SK-N-SH (cell line): ENCODE measurements at regions not wholly inside any gene's neighbourhood (a gene's known extent, or its start where the extent isn't known, plus 50 kb on each side); places are given as distances from the start of the nearest gene placed in this dataset.

Experiments used
- CTCF ChIA-PET: fragments of 300-600, 350-600 bp; formaldehyde crosslinking; extraction: SDS; loops from one replicate; lab custom pipeline; 2021; lab: Yijun Ruan, JAX
- POLR2A ChIA-PET: fragments of 350-600 bp; sonication (Branson Sonifier 250); formaldehyde crosslinking; extraction: SDS; loops from one replicate; lab custom pipeline; 2020; ENCODE audit warnings: antibody characterized with exemption, inconsistent platforms; lab: Yijun Ruan, JAX
- DNase-seq: peaks from one replicate; pipeline ENCODE4 v3.0.0; 2012
- H2AFZ ChIP-seq: fragments of 200-600 bp; sonication (generic); 2 replicates; pipeline ENCODE4 v1.8.1; 2016; ENCODE audit warnings: antibody characterized with exemption, mild to moderate bottlenecking, low read depth
- H3F3A ChIP-seq: fragments of 200-600 bp; sonication (generic); replicated peaks from 2 replicates; pipeline ENCODE3; 2016; ENCODE audit warnings: antibody characterized with exemption, mild to moderate bottlenecking; ENCODE audit not compliant: insufficient read depth
- H3K27ac ChIP-seq, 2 experiments: fragments of 200-500 bp in 1 of 2; fragments of 200-600 bp in 1 of 2; sonication (Bioruptor generic) in 1 of 2; sonication (generic), shearing (Covaris generic) in 1 of 2; 2 replicates each; pipeline versions ENCODE4 v1.5.1 to v1.6.1; 2014 to 2016; ENCODE audit warnings: low read depth in 2 of 2, inconsistent platforms in 1 of 2, low read length in 1 of 2, mild to moderate bottlenecking in 1 of 2, mixed read lengths in 1 of 2
- H3K27me3 ChIP-seq: fragments of 200-600 bp; sonication (generic), shearing (Covaris generic); 2 replicates; pipeline ENCODE4 v1.6.1; 2016; ENCODE audit warnings: mixed run types; ENCODE audit not compliant: insufficient read depth
- H3K36me3 ChIP-seq, 2 experiments: fragments of 200-500 bp in 1 of 2; fragments of 200-600 bp in 1 of 2; sonication (Bioruptor generic) in 1 of 2; sonication (generic) in 1 of 2; replicated peaks in 1 of 2; 2 replicates each; pipeline versions ENCODE3 to v1.5.1; 2014 to 2016; ENCODE audit warnings: low read length in 1 of 2, mild to moderate bottlenecking in 1 of 2; ENCODE audit not compliant: insufficient read depth in 2 of 2, control insufficient read depth in 1 of 2
- H3K4me1 ChIP-seq, 2 experiments: fragments of 200-500 bp in 1 of 2; fragments of 200-600 bp in 1 of 2; sonication (Bioruptor generic) in 1 of 2; sonication (generic), shearing (Covaris generic) in 1 of 2; 2 replicates each; pipeline versions ENCODE4 v1.5.1 to v1.6.1; 2014 to 2016; ENCODE audit warnings: low read depth in 1 of 2, low read length in 1 of 2, mixed run types in 1 of 2; ENCODE audit not compliant: insufficient read depth in 2 of 2, control insufficient read depth in 1 of 2
- H3K4me2 ChIP-seq: fragments of 200-600 bp; sonication (generic), shearing (Covaris generic); 2 replicates; pipeline ENCODE4 v1.6.1; 2017; ENCODE audit warnings: mixed run types
- H3K4me3 ChIP-seq, 2 experiments: fragments of 200-500 bp in 1 of 2; fragments of 200-600 bp in 1 of 2; sonication (Bioruptor generic) in 1 of 2; sonication (generic), shearing (Covaris generic) in 1 of 2; 2 replicates each; pipeline versions ENCODE4 v1.5.1 to v1.8.1; 2014 to 2016; ENCODE audit warnings: low read depth in 2 of 2, inconsistent platforms in 1 of 2, low read length in 1 of 2, mild to moderate bottlenecking in 1 of 2, mixed read lengths in 1 of 2, moderate library complexity in 1 of 2
- H3K79me2 ChIP-seq: fragments of 200-600 bp; sonication (generic); 2 replicates; pipeline ENCODE4 v1.8.1; 2017; ENCODE audit warnings: mild to moderate bottlenecking; ENCODE audit not compliant: insufficient read depth
- H3K9ac ChIP-seq: fragments of 200-600 bp; sonication (generic); 2 replicates; pipeline ENCODE4 v1.6.1; 2017; ENCODE audit warnings: mixed run types
- H3K9me2 ChIP-seq: fragments of 200-600 bp; sonication (generic); 2 replicates; pipeline ENCODE4 v1.6.1; 2017; ENCODE audit warnings: mixed run types
- H3K9me3 ChIP-seq: fragments of 200-600 bp; sonication (generic); 2 replicates; pipeline ENCODE4 v1.6.1; 2017; ENCODE audit warnings: mixed run types, mild to moderate bottlenecking, moderate library complexity
- H4K20me1 ChIP-seq: fragments of 200-600 bp; sonication (generic); 2 replicates; pipeline ENCODE4 v1.6.1; 2017; ENCODE audit warnings: mild to moderate bottlenecking, mixed run types; ENCODE audit not compliant: insufficient read depth
- CHD2 ChIP-seq: fragments of 150-350 bp; IDR thresholded peaks from 2 replicates; pipeline ENCODE4 v1.6.1; 2018; ENCODE audit warnings: low read length; ENCODE audit not compliant: partially characterized antibody
- EP300 ChIP-seq, 2 experiments: IDR thresholded peaks; 2 replicates each; pipeline versions ENCODE4 v1.4.0 to v1.6.1; 2012; ENCODE audit warnings: borderline replicate concordance in 1 of 2, low read depth in 1 of 2, low read length in 1 of 2
- GABPA ChIP-seq: IDR thresholded peaks from 2 replicates; pipeline ENCODE4 v1.4.0; 2012; ENCODE audit warnings: low read depth, mild to moderate bottlenecking
- IRF3 ChIP-seq: fragments of 150-350 bp; IDR thresholded peaks from 2 replicates; pipeline ENCODE4 v1.6.1; 2016; ENCODE audit warnings: mild to moderate bottlenecking, low read depth, low read length
- MEF2A ChIP-seq: IDR thresholded peaks from 2 replicates; pipeline ENCODE4 v1.4.0; 2012; ENCODE audit warnings: low read depth, borderline replicate concordance
- MXI1 ChIP-seq: IDR thresholded peaks from 2 replicates; pipeline ENCODE4 v1.6.1; 2012; ENCODE audit warnings: mild to moderate bottlenecking, low read depth, low read length, improper control_type of control experiment
- NRF1 ChIP-seq: IDR thresholded peaks from 2 replicates; pipeline ENCODE4 v1.6.1; 2012; ENCODE audit warnings: low read depth, mild to moderate bottlenecking, low read length
- RCOR1 ChIP-seq: fragments of 150-350 bp; IDR thresholded peaks from 2 replicates; pipeline ENCODE4 v1.6.1; 2017; ENCODE audit warnings: antibody characterized with exemption, low read length
- SIN3A ChIP-seq: IDR thresholded peaks from 2 replicates; pipeline ENCODE4 v1.6.1; 2012; ENCODE audit warnings: low read depth, mild to moderate bottlenecking, low read length, moderate library complexity, borderline replicate concordance
- TAF1 ChIP-seq: IDR thresholded peaks from 2 replicates; pipeline ENCODE4 v1.6.1; 2012; ENCODE audit warnings: low read depth, mild to moderate bottlenecking, low read length, moderate library complexity, borderline replicate concordance
- TCF12 ChIP-seq: IDR thresholded peaks from 2 replicates; pipeline ENCODE4 v1.4.0; 2012
- TEAD4 ChIP-seq: IDR thresholded peaks from 2 replicates; pipeline ENCODE4 v1.4.0; 2012; ENCODE audit warnings: mild to moderate bottlenecking, borderline replicate concordance; ENCODE audit not compliant: insufficient read depth
- USF1 ChIP-seq: IDR thresholded peaks from 2 replicates; pipeline ENCODE4 v1.4.0; 2012; ENCODE audit warnings: low read depth, borderline replicate concordance
- YY1 ChIP-seq: IDR thresholded peaks from 2 replicates; pipeline ENCODE4 v1.4.0; 2012; ENCODE audit warnings: low read depth, mild to moderate bottlenecking
- WGBS: methylation state at CpG from one replicate; pipeline ENCODE4 v1.1.6; 2017; ENCODE audit warnings: low lambda C conversion rate; 5-methylcytosine and 5-hydroxymethylcytosine counted together
- TF ChIP-seq, protein P1 (sequence below): IDR thresholded peaks from 2 replicates; pipeline ENCODE4 v1.4.0; 2012; ENCODE audit warnings: low read depth

DNA sequence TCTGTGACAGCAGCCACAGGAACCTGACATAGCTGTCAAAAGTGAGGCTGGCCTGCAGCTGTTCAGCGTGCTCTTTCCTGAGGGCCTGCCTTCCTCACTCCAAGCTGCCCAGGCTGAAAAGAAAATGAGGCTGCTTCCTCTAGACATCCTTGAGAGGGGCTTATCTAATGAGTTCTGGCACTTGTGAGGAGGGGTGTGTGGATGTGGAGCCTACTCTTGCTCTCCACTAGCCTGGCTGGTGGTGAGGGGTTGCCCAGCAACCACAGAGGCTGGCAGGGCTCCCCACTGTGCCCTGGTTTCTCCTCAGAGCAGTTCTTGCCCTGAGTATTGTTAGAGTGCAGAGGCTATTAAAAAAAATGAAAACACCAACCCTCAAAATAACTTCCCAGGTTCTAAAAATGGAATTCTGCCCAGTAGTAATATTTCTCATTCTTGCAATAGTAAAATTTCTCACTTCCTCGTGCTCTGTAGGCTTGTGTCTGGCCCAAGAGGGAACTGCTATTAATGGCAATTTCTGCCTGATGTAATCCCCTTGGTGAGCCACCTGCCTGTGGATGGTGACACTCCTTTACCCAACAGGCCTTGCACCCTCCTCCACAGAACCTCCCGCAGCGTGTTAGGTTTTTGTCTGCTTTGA, 52.6 kb upstream of the EPS8L3 start:
- 66% methylated on average over 4 of the region's 4 CpGs for WGBS
- no peaks in the 10 kb centered on the region for H4K20me1 ChIP-seq
- H2AFZ ChIP-seq = no peak overlapping the region
- no peaks in the 10 kb centered on the region for H3K79me2 ChIP-seq
- H3F3A ChIP-seq = no peaks in the 10 kb centered on the region
- H3K9me2 ChIP-seq = no peaks in the 10 kb centered on the region
- peaks cover 4 to 7% of the 10 kb centered on the region in 2 experiments; a peak in 3 of 4 replicates for H3K4me1 ChIP-seq
- H3K27ac ChIP-seq = no peak overlapping the region
- no peak overlapping the region for H3K4me3 ChIP-seq
- no peak for TF ChIP-seq RCOR1
- no peak for TF ChIP-seq TAF1
- TF ChIP-seq YY1 = no peak
- H3K9me3 ChIP-seq = no peaks in the 10 kb centered on the region; the same call in 1 of the 2 replicates
- ChIA-PET POLR2A (no interaction called here), CTCF (interaction anchor here (3.7 kb wide), 1 partner anchor 168 kb away, joined by 13 read pairs; the partner anchor contains the start of gene AHCYL1)
- H3K4me2 ChIP-seq = no peak overlapping the region
- no peak for DNase-seq
- H3K36me3 ChIP-seq = no peaks in the 10 kb centered on the region
- H3K27me3 ChIP-seq = no peaks in the 10 kb centered on the region
- no peak overlapping the region for H3K9ac ChIP-seq

GRCh38 chr1:109815809-109816174, 52.1 kb upstream of the EPS8L3 start:
- Histone ChIP-seq H3K4me1 (peaks cover under 1 to 7% of the 10 kb centered on the region in 2 experiments; a peak in 2 of 4 replicates), H3F3A (no peaks in the 10 kb centered on the region), H3K9me3 (no peaks in the 10 kb centered on the region; the same call in 1 of the 2 replicates), H3K9ac (no peak overlapping the region), H3K79me2 (no peaks in the 10 kb centered on the region), H3K9me2 (no peaks in the 10 kb centered on the region), H3K36me3 (no peaks in the 10 kb centered on the region)
- WGBS = 89% methylated on average over 3 of the region's 3 CpGs
- CTCF ChIA-PET = interaction anchor here (3.7 kb wide), 1 partner anchor 169 kb away, joined by 13 read pairs; the partner anchor contains the start of gene AHCYL1
- POLR2A ChIA-PET = no interaction called here
- DNase-seq = no peak
- no peak for TF ChIP-seq CHD2
- no peak for TF ChIP-seq YY1
- TF ChIP-seq MEF2A = no peak
- no peak for TF ChIP-seq EP300 (IDR thresholded peaks at IDR 0.05; ENCODE audit: borderline replicate concordance in 1 of 2, low read depth in 1 of 2, low read length in 1 of 2)
- TF ChIP-seq NRF1 = no peak
- no peak for TF ChIP-seq IRF3
- TF ChIP-seq USF1 = no peak
- TF ChIP-seq SIN3A = no peak
- no peak for TF ChIP-seq TCF12
- TF ChIP-seq, protein P1, sequence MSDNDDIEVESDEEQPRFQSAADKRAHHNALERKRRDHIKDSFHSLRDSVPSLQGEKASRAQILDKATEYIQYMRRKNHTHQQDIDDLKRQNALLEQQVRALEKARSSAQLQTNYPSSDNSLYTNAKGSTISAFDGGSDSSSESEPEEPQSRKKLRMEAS = no peak
- no peak for TF ChIP-seq MXI1
- TF ChIP-seq TEAD4 = no peak
- TF ChIP-seq GABPA = no peak
- TF ChIP-seq, all 33 proteins: peak for 0
- Histone ChIP-seq H4K20me1 (no peaks in the 10 kb centered on the region), H3K27ac (no peak overlapping the region), H2AFZ (no peak overlapping the region), H3K4me3 (no peak overlapping the region), H3K4me2 (no peak overlapping the region), H3K27me3 (no peaks in the 10 kb centered on the region)
